ENCODE measurements at regions not wholly inside any gene's neighbourhood (a gene's known extent, or its start where the extent isn't known, plus 50 kb on each side); places are given as distances from the start of the nearest gene placed in this dataset.
A peak's percentile ranks its signal among the peaks of the same experiment; 100 is the strongest.

GRCh38 chr4:183790661-183791060, 114.4 kb upstream of the STOX2 start:
- Histone ChIP-seq H3K36me3 (no peaks in the 10 kb centered on the region), H3K9me3 (peaks cover 7% of the 10 kb centered on the region), H3K4me3 (no peak overlapping the region), H3K27ac (no peak overlapping the region), H3K27me3 (ENCODE audit: low read depth) (no peaks in the 10 kb centered on the region), H3K4me1 (no peaks in the 10 kb centered on the region)
- TF ChIP-seq, protein P1, sequence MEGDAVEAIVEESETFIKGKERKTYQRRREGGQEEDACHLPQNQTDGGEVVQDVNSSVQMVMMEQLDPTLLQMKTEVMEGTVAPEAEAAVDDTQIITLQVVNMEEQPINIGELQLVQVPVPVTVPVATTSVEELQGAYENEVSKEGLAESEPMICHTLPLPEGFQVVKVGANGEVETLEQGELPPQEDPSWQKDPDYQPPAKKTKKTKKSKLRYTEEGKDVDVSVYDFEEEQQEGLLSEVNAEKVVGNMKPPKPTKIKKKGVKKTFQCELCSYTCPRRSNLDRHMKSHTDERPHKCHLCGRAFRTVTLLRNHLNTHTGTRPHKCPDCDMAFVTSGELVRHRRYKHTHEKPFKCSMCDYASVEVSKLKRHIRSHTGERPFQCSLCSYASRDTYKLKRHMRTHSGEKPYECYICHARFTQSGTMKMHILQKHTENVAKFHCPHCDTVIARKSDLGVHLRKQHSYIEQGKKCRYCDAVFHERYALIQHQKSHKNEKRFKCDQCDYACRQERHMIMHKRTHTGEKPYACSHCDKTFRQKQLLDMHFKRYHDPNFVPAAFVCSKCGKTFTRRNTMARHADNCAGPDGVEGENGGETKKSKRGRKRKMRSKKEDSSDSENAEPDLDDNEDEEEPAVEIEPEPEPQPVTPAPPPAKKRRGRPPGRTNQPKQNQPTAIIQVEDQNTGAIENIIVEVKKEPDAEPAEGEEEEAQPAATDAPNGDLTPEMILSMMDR (IDR thresholded peaks at IDR 0.05): no peak
- intact Hi-C loops (cut with DNase I): no loop called here
- DNase-seq (no peak), ATAC-seq (no peak)

DNA sequence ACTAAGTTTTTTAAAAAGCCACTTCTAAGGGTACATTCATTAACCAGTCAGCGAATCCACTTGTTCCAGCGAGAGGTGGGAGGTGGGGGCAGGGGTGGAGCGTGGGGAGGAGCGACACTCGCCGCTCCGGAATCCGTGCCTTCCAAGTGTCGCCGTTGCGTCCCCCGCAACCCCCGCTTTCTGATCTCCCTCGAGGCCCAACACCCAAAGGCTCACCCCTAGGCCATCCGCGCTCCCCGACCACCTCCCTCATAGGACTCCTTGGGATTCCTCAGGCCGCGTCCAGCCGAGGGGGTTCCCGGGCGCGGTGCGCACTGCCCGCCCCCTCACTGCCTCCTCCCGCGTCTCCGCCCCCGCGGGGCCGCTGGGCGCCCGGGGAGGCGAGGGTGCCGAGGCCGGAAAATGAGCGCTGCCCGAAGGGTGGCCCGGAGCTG, 108.1 kb upstream of the STOX2 start:
- intact Hi-C loops (cut with DNase I): no loop called here
- H3K27ac ChIP-seq: peak overlapping the region; percentile 79
- DNase-seq: peak; percentile 73

GRCh38 chr4:183797445-183798300, 107.4 kb upstream of the STOX2 start:
- H3K27ac ChIP-seq: peak overlapping the region; percentile 79
- H3K27me3 ChIP-seq (ENCODE audit: low read depth): peaks cover 33% of the 10 kb centered on the region
- TF ChIP-seq, protein P1 (IDR thresholded peaks at IDR 0.05): no peak
- DNase-seq (peak; percentile 71), ATAC-seq (peak; percentile 81 to 84)
- intact Hi-C loops (cut with DNase I): no loop called here
- H3K4me1 ChIP-seq: peaks cover 4% of the 10 kb centered on the region
- peaks cover 7% of the 10 kb centered on the region for H3K9me3 ChIP-seq
- peak overlapping the region; percentile 66 for H3K4me3 ChIP-seq
- H3K36me3 ChIP-seq: no peaks in the 10 kb centered on the region

More for the DNA sequence above, 108.1 kb upstream of the STOX2 start:
- Histone ChIP-seq H3K4me3 (peak overlapping the region; percentile 66), H3K9me3 (peaks cover 7% of the 10 kb centered on the region), H3K36me3 (no peaks in the 10 kb centered on the region), H3K27me3 (ENCODE audit: low read depth) (peaks cover 33% of the 10 kb centered on the region), H3K4me1 (peaks cover 4% of the 10 kb centered on the region)
- ATAC-seq: peak; percentile 74 to 83
- TF ChIP-seq, protein P1 (IDR thresholded peaks at IDR 0.05): no peak

DNA sequence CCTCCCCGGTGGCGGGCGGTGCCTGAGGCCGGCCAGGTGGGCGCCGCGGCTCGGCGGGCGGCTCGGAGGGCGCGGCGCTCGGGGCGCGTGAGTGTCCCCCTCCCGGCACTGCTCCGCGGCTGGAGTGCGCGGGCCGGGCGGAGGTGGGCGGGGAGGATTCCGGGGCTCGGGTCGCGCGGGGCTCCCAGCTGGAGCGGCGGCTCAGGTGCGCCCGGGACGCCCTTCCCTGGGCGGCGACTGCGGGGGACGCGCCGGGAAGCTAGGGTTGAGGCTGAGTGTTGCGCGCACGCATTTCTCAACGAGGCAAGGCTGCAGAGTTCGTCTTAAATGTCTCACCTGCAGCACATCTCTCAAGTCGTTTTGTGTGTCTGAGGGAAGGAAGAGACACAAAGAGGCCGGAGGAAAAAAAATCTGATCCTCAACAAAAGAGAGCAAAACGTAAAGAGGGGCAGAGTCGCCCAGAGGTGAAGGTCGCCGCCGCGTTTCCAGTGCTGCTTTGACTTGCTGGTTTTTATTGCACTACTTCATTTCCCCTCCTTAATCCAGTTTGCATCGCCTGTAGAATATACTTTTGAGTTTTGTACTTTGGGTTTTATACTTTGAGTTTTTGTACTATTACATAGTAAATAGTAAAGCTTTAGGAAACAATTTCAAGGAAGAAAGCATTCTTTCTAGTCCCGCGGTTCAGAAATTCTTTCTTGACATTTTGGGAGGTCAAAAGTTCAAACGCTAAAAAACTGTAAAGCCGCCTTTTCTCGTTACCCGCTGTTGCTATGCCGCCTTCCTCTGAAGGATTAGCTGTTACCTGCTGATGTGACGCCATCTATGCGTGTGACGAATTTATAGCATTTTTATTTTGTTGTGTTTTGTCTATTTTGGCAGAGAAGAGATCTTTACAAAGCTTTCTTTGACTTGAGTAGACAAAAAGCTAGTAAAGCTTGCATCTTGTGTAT, 106.5 kb upstream of the STOX2 start:
- ATAC-seq: peak; percentile 12 to 34

More for the DNA sequence above, 106.5 kb upstream of the STOX2 start:
- intact Hi-C loops (cut with DNase I): no loop called here
- peak overlapping the region; percentile 79 for H3K27ac ChIP-seq
- peaks cover 4% of the 10 kb centered on the region for H3K4me1 ChIP-seq
- H3K27me3 ChIP-seq (ENCODE audit: low read depth): peaks cover 33% of the 10 kb centered on the region
- TF ChIP-seq, protein P1 (IDR thresholded peaks at IDR 0.05): no peak
- peak; percentile 55 for DNase-seq
- peak overlapping the region; percentile 66 for H3K4me3 ChIP-seq
- H3K9me3 ChIP-seq: peaks cover under 1% of the 10 kb centered on the region
- H3K36me3 ChIP-seq: no peaks in the 10 kb centered on the region

All from lower lobe of right lung (tissue), 2 donors.